ENCODE measurements at regions not wholly inside any gene's neighbourhood (a gene's known extent, or its start where the extent isn't known, plus 50 kb on each side); places are given as distances from the start of the nearest gene placed in this dataset.

GRCh38 chr12:126912111-126912510 is 1354.9 kb upstream of the TMEM132C start:
- 66% methylated on average over 6 of the region's 6 CpGs for WGBS, 2 experiments (ENCODE audit: low coverage in 1 of 2, low lambda C conversion rate in 2 of 2, missing lambda C conversion rate in 2 of 2)
- H2AFZ ChIP-seq, result no peak overlapping the region
- no peak overlapping the region for H3K4me3 ChIP-seq
- H3K9me2 ChIP-seq (ENCODE audit: insufficient read depth), result no peaks in the 10 kb centered on the region
- H3K27ac ChIP-seq, result no peak overlapping the region
- H3F3A ChIP-seq (ENCODE audit: insufficient read depth), result no peaks in the 10 kb centered on the region
- no peaks in the 10 kb centered on the region for H3K4me1 ChIP-seq (ENCODE audit: insufficient read depth)
- no peak for DNase-seq
- no peak overlapping the region for H3K9ac ChIP-seq
- no peak overlapping the region for H3K4me2 ChIP-seq (ENCODE audit: unreplicated experiment)
- no peaks in the 10 kb centered on the region for H3K79me2 ChIP-seq (ENCODE audit: insufficient read depth)
- in situ Hi-C loops (cut with MboI), result no loop called here
- no peaks in the 10 kb centered on the region for H3K36me3 ChIP-seq (ENCODE audit: low read depth)
- H4K20me1 ChIP-seq (ENCODE audit: insufficient read depth), result no peaks in the 10 kb centered on the region
- H3K9me3 ChIP-seq (ENCODE audit: low read depth), result no peaks in the 10 kb centered on the region
- H3K27me3 ChIP-seq (replicated peaks; ENCODE audit: insufficient read depth), result no peaks in the 10 kb centered on the region
- TF ChIP-seq EZH2phosphoT487 (IDR thresholded peaks at IDR 0.05; ENCODE audit: insufficient read depth, low read depth) (no peak), EZH2 (IDR thresholded peaks at IDR 0.05; ENCODE audit: insufficient read depth, poor library complexity, severe bottlenecking) (no peak)

GRCh38 chr12:126914170-126914793 is 1352.7 kb upstream of the TMEM132C start:
- WGBS, 2 experiments (ENCODE audit: low coverage in 1 of 2, low lambda C conversion rate in 2 of 2, missing lambda C conversion rate in 2 of 2), result 13 to 15% methylated on average over 5 of the region's 5 CpGs
- H3K27ac ChIP-seq, result no peak overlapping the region
- no peaks in the 10 kb centered on the region for H3K79me2 ChIP-seq (ENCODE audit: insufficient read depth)
- H3K4me3 ChIP-seq, result no peak overlapping the region
- no peaks in the 10 kb centered on the region for H3K27me3 ChIP-seq (replicated peaks; ENCODE audit: insufficient read depth)
- no peak overlapping the region for H3K9ac ChIP-seq
- no peaks in the 10 kb centered on the region for H3K4me1 ChIP-seq (ENCODE audit: insufficient read depth)
- no peaks in the 10 kb centered on the region for H3K36me3 ChIP-seq (ENCODE audit: low read depth)
- H3K9me3 ChIP-seq (ENCODE audit: low read depth), result no peaks in the 10 kb centered on the region
- no peak overlapping the region for H2AFZ ChIP-seq
- no peaks in the 10 kb centered on the region for H3K9me2 ChIP-seq (ENCODE audit: insufficient read depth)
- no peaks in the 10 kb centered on the region for H4K20me1 ChIP-seq (ENCODE audit: insufficient read depth)
- no peaks in the 10 kb centered on the region for H3F3A ChIP-seq (ENCODE audit: insufficient read depth)
- TF ChIP-seq EZH2phosphoT487 (IDR thresholded peaks at IDR 0.05; ENCODE audit: insufficient read depth, low read depth) (no peak), EZH2 (IDR thresholded peaks at IDR 0.05; ENCODE audit: insufficient read depth, poor library complexity, severe bottlenecking) (no peak)
- in situ Hi-C loops (cut with MboI), result no loop called here
- DNase-seq, result no peak
- H3K4me2 ChIP-seq (ENCODE audit: unreplicated experiment), result no peak overlapping the region

- TF ChIP-seq EZH2 (IDR thresholded peaks at IDR 0.05; ENCODE audit: insufficient read depth, poor library complexity, severe bottlenecking) (no peak), EZH2phosphoT487 (IDR thresholded peaks at IDR 0.05; ENCODE audit: insufficient read depth, low read depth) (no peak)
- H3K27me3 ChIP-seq (replicated peaks; ENCODE audit: insufficient read depth), result no peaks in the 10 kb centered on the region
- no peaks in the 10 kb centered on the region for H3K9me3 ChIP-seq (ENCODE audit: low read depth)
- no peak overlapping the region for H3K4me2 ChIP-seq (ENCODE audit: unreplicated experiment)
- no peaks in the 10 kb centered on the region for H3K9me2 ChIP-seq (ENCODE audit: insufficient read depth)
- no peak for DNase-seq
- no peaks in the 10 kb centered on the region for H3K4me1 ChIP-seq (ENCODE audit: insufficient read depth)
- H3K79me2 ChIP-seq (ENCODE audit: insufficient read depth), result no peaks in the 10 kb centered on the region
- H3F3A ChIP-seq (ENCODE audit: insufficient read depth), result no peaks in the 10 kb centered on the region
- no peak overlapping the region for H3K4me3 ChIP-seq
- in situ Hi-C loops (cut with MboI), result no loop called here
- no peaks in the 10 kb centered on the region for H4K20me1 ChIP-seq (ENCODE audit: insufficient read depth)
- WGBS, 2 experiments (ENCODE audit: low coverage in 1 of 2, low lambda C conversion rate in 2 of 2, missing lambda C conversion rate in 2 of 2), result 19% methylated on average over 6 of the region's 6 CpGs
- no peak overlapping the region for H3K27ac ChIP-seq
- no peak overlapping the region for H3K9ac ChIP-seq
- no peaks in the 10 kb centered on the region for H3K36me3 ChIP-seq (ENCODE audit: low read depth)
- H2AFZ ChIP-seq, result no peak overlapping the region
Measured at GRCh38 chr12:126915309-126915708, 1351.7 kb upstream of the TMEM132C start.

GRCh38 chr12:126926023-126926594 is 1340.9 kb upstream of the TMEM132C start:
- no peak overlapping the region for H3K27ac ChIP-seq

More at GRCh38 chr12:126926023-126926594, 1340.9 kb upstream of the TMEM132C start:
- Histone ChIP-seq H3K4me3 (no peak overlapping the region), H3K27me3 (replicated peaks; ENCODE audit: insufficient read depth) (no peaks in the 10 kb centered on the region), H2AFZ (no peak overlapping the region), H3K9me3 (ENCODE audit: low read depth) (no peaks in the 10 kb centered on the region), H3K79me2 (ENCODE audit: insufficient read depth) (no peaks in the 10 kb centered on the region), H3F3A (ENCODE audit: insufficient read depth) (no peaks in the 10 kb centered on the region), H3K9ac (no peak overlapping the region), H3K36me3 (ENCODE audit: low read depth) (no peaks in the 10 kb centered on the region), H3K9me2 (ENCODE audit: insufficient read depth) (no peaks in the 10 kb centered on the region), H4K20me1 (ENCODE audit: insufficient read depth) (no peaks in the 10 kb centered on the region), H3K4me1 (ENCODE audit: insufficient read depth) (no peaks in the 10 kb centered on the region), H3K4me2 (ENCODE audit: unreplicated experiment) (no peak overlapping the region)
- TF ChIP-seq EZH2phosphoT487 (IDR thresholded peaks at IDR 0.05; ENCODE audit: insufficient read depth, low read depth) (no peak), EZH2 (IDR thresholded peaks at IDR 0.05; ENCODE audit: insufficient read depth, poor library complexity, severe bottlenecking) (no peak)
- DNase-seq, result peak; percentile 2
- in situ Hi-C loops (cut with MboI), result no loop called here
- WGBS, 2 experiments (ENCODE audit: low coverage in 1 of 2, low lambda C conversion rate in 2 of 2, missing lambda C conversion rate in 2 of 2), result 15 to 17% methylated on average over 7 of the region's 7 CpGs

Measured in GM23248 (cell line).